GM12878 (cell line): ENCODE measurements at regions not wholly inside any gene's neighbourhood (a gene's known extent, or its start where the extent isn't known, plus 50 kb on each side); places are given as distances from the start of the nearest gene placed in this dataset.

Source experiments
- CTCF ChIP-seq, 3 experiments: IDR thresholded peaks in 2 of 3; conservative IDR thresholded peaks in 1 of 3; 2 replicates each; pipeline ENCODE4 v1.5.1; 2011; ENCODE audit warnings: low read depth in 3 of 3, low read length in 3 of 3, mild to moderate bottlenecking in 3 of 3, control low read depth in 2 of 3, moderate library complexity in 2 of 3, inconsistent platforms in 1 of 3, mixed read lengths in 1 of 3; ENCODE audit not compliant: control insufficient read depth in 2 of 3, insufficient read depth in 1 of 3; ENCODE audit errors: extremely low read depth in 1 of 3
- EP300 ChIP-seq, 2 experiments: fragments of 150-350 bp in 1 of 2; IDR thresholded peaks; 2 replicates each; pipeline ENCODE4 v1.6.1; 2011 to 2012; ENCODE audit warnings: low read depth in 2 of 2, low read length in 2 of 2, borderline replicate concordance in 1 of 2, improper control_type of control experiment in 1 of 2, inconsistent platforms in 1 of 2; ENCODE audit not compliant: control insufficient read depth in 1 of 2
- FOXK2 ChIP-seq: fragments of 450-650 bp; IDR thresholded peaks from 2 replicates; pipeline ENCODE4 v1.6.1; 2017; ENCODE audit warnings: mild to moderate bottlenecking, moderate library complexity
- IRF3 ChIP-seq: fragments of 450-650 bp; IDR thresholded peaks from 2 replicates; pipeline ENCODE4 v1.6.1; 2014; ENCODE audit warnings: mild to moderate bottlenecking
- NFYB ChIP-seq: IDR thresholded peaks from 2 replicates; pipeline ENCODE4 v1.6.1; 2011; ENCODE audit warnings: low read depth, mild to moderate bottlenecking, low read length, improper control_type of control experiment, moderate library complexity; ENCODE audit not compliant: insufficient read depth
- NR2C2 ChIP-seq: IDR thresholded peaks from 2 replicates; pipeline ENCODE4 v1.6.1; 2011; ENCODE audit warnings: borderline replicate concordance, low read depth; ENCODE audit not compliant: control insufficient read depth, insufficient read length
- POLR2A ChIP-seq: IDR thresholded peaks from 2 replicates; pipeline ENCODE4 v1.6.1; 2011; ENCODE audit warnings: low read depth, mild to moderate bottlenecking, low read length
- RAD21 ChIP-seq: IDR thresholded peaks from 2 replicates; pipeline ENCODE4 v1.6.1; 2011; ENCODE audit warnings: mild to moderate bottlenecking, low read depth, low read length, moderate library complexity; ENCODE audit not compliant: insufficient read depth
- YY1 ChIP-seq: IDR thresholded peaks from 2 replicates; pipeline ENCODE4 v1.6.1; 2011; ENCODE audit warnings: low read depth, mild to moderate bottlenecking, low read length
- ZNF687 ChIP-seq: fragments of 450-650 bp; IDR thresholded peaks from 2 replicates; pipeline ENCODE4 v1.6.1; 2017; ENCODE audit warnings: mild to moderate bottlenecking, moderate library complexity
- TF ChIP-seq, protein P1 (sequence below): IDR thresholded peaks from 2 replicates; pipeline ENCODE4 v1.6.1; 2012; ENCODE audit warnings: low read depth, low read length, improper control_type of control experiment
- TF ChIP-seq, protein P2 (sequence below): IDR thresholded peaks from 2 replicates; pipeline ENCODE4 v1.6.1; 2012; ENCODE audit warnings: low read depth, low read length, improper control_type of control experiment

- TF ChIP-seq, protein P1, sequence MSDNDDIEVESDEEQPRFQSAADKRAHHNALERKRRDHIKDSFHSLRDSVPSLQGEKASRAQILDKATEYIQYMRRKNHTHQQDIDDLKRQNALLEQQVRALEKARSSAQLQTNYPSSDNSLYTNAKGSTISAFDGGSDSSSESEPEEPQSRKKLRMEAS: no peak
- no peak for TF ChIP-seq YY1
- no peak for TF ChIP-seq RAD21
- no peak for TF ChIP-seq FOXK2
- TF ChIP-seq EP300 (IDR thresholded peaks at IDR 0.05; ENCODE audit: borderline replicate concordance in 1 of 2, control insufficient read depth in 1 of 2, low read depth in 2 of 2, low read length in 2 of 2): no peak
- no peak for TF ChIP-seq CTCF (IDR thresholded peaks at IDR 0.05 in 2 of 3, conservative IDR thresholded peaks at IDR 0.05 in 1 of 3; ENCODE audit: control insufficient read depth in 2 of 3, extremely low read depth in 1 of 3, insufficient read depth in 1 of 3, low read depth in 3 of 3, low read length in 3 of 3)
- no peak for TF ChIP-seq NFYB
- TF ChIP-seq IRF3: no peak
- TF ChIP-seq POLR2A: no peak
- TF ChIP-seq, protein P2, sequence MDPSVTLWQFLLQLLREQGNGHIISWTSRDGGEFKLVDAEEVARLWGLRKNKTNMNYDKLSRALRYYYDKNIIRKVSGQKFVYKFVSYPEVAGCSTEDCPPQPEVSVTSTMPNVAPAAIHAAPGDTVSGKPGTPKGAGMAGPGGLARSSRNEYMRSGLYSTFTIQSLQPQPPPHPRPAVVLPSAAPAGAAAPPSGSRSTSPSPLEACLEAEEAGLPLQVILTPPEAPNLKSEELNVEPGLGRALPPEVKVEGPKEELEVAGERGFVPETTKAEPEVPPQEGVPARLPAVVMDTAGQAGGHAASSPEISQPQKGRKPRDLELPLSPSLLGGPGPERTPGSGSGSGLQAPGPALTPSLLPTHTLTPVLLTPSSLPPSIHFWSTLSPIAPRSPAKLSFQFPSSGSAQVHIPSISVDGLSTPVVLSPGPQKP: no peak
- TF ChIP-seq NR2C2: no peak
- no peak for TF ChIP-seq ZNF687
Observed at GRCh38 chr5:18720002-18720401, 1085.7 kb downstream of the TAF11L14 start.
